ENCODE measurements at regions not wholly inside any gene's neighbourhood (a gene's known extent, or its start where the extent isn't known, plus 50 kb on each side); places are given as distances from the start of the nearest gene placed in this dataset.

DNA sequence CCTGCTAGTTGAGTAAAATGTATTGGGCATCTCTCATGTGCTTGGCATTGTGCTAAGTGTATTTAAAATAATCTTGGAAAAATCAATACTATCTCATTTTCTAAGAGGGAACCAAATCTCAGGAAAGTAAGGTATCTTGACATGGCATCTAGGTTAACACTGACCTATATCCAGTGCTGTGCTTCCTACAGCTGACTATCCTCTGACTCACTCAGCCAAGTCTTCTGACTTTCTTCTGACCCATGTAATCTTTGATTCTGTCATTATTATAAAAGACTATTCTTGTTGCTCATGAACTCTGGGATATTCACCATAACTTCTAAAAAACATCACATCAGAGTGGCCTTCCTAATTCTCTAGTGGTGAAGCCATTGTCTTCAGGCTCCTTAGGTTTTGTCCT, 304.1 kb upstream of the TENM4 start:
- TF ChIP-seq, protein P1, sequence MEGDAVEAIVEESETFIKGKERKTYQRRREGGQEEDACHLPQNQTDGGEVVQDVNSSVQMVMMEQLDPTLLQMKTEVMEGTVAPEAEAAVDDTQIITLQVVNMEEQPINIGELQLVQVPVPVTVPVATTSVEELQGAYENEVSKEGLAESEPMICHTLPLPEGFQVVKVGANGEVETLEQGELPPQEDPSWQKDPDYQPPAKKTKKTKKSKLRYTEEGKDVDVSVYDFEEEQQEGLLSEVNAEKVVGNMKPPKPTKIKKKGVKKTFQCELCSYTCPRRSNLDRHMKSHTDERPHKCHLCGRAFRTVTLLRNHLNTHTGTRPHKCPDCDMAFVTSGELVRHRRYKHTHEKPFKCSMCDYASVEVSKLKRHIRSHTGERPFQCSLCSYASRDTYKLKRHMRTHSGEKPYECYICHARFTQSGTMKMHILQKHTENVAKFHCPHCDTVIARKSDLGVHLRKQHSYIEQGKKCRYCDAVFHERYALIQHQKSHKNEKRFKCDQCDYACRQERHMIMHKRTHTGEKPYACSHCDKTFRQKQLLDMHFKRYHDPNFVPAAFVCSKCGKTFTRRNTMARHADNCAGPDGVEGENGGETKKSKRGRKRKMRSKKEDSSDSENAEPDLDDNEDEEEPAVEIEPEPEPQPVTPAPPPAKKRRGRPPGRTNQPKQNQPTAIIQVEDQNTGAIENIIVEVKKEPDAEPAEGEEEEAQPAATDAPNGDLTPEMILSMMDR (IDR thresholded peaks at IDR 0.05; ENCODE audit: low read depth, low read length, missing input control): no peak
- TF ChIP-seq SP1 (IDR thresholded peaks at IDR 0.05) (no peak), GABPA (IDR thresholded peaks at IDR 0.05 in 1 of 2, conservative IDR thresholded peaks at IDR 0.05 in 1 of 2) (no peak), NR2F2 (IDR thresholded peaks at IDR 0.05) (no peak), YY1 (IDR thresholded peaks at IDR 0.05) (no peak), TAF1 (conservative IDR thresholded peaks at IDR 0.05) (no peak), JUND (IDR thresholded peaks at IDR 0.05) (no peak), RAD21 (IDR thresholded peaks at IDR 0.05) (no peak), RXRA (IDR thresholded peaks at IDR 0.05) (no peak), EGR1 (IDR thresholded peaks at IDR 0.05; ENCODE audit: low read depth in 2 of 2) (no peak)
- TF ChIP-seq, protein P2, sequence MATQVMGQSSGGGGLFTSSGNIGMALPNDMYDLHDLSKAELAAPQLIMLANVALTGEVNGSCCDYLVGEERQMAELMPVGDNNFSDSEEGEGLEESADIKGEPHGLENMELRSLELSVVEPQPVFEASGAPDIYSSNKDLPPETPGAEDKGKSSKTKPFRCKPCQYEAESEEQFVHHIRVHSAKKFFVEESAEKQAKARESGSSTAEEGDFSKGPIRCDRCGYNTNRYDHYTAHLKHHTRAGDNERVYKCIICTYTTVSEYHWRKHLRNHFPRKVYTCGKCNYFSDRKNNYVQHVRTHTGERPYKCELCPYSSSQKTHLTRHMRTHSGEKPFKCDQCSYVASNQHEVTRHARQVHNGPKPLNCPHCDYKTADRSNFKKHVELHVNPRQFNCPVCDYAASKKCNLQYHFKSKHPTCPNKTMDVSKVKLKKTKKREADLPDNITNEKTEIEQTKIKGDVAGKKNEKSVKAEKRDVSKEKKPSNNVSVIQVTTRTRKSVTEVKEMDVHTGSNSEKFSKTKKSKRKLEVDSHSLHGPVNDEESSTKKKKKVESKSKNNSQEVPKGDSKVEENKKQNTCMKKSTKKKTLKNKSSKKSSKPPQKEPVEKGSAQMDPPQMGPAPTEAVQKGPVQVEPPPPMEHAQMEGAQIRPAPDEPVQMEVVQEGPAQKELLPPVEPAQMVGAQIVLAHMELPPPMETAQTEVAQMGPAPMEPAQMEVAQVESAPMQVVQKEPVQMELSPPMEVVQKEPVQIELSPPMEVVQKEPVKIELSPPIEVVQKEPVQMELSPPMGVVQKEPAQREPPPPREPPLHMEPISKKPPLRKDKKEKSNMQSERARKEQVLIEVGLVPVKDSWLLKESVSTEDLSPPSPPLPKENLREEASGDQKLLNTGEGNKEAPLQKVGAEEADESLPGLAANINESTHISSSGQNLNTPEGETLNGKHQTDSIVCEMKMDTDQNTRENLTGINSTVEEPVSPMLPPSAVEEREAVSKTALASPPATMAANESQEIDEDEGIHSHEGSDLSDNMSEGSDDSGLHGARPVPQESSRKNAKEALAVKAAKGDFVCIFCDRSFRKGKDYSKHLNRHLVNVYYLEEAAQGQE (IDR thresholded peaks at IDR 0.05): no peak
- TF ChIP-seq, protein P3, sequence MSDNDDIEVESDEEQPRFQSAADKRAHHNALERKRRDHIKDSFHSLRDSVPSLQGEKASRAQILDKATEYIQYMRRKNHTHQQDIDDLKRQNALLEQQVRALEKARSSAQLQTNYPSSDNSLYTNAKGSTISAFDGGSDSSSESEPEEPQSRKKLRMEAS (IDR thresholded peaks at IDR 0.05): no peak
- TF ChIP-seq, protein P4, sequence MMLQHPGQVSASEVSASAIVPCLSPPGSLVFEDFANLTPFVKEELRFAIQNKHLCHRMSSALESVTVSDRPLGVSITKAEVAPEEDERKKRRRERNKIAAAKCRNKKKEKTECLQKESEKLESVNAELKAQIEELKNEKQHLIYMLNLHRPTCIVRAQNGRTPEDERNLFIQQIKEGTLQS (IDR thresholded peaks at IDR 0.05): no peak
- TF ChIP-seq, protein P5, sequence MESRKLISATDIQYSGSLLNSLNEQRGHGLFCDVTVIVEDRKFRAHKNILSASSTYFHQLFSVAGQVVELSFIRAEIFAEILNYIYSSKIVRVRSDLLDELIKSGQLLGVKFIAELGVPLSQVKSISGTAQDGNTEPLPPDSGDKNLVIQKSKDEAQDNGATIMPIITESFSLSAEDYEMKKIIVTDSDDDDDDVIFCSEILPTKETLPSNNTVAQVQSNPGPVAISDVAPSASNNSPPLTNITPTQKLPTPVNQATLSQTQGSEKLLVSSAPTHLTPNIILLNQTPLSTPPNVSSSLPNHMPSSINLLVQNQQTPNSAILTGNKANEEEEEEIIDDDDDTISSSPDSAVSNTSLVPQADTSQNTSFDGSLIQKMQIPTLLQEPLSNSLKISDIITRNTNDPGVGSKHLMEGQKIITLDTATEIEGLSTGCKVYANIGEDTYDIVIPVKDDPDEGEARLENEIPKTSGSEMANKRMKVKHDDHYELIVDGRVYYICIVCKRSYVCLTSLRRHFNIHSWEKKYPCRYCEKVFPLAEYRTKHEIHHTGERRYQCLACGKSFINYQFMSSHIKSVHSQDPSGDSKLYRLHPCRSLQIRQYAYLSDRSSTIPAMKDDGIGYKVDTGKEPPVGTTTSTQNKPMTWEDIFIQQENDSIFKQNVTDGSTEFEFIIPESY (IDR thresholded peaks at IDR 0.05): no peak

Data from liver (tissue), 3 donors.